ENCODE measurements at regions not wholly inside any gene's neighbourhood (a gene's known extent, or its start where the extent isn't known, plus 50 kb on each side); places are given as distances from the start of the nearest gene placed in this dataset.

DNA sequence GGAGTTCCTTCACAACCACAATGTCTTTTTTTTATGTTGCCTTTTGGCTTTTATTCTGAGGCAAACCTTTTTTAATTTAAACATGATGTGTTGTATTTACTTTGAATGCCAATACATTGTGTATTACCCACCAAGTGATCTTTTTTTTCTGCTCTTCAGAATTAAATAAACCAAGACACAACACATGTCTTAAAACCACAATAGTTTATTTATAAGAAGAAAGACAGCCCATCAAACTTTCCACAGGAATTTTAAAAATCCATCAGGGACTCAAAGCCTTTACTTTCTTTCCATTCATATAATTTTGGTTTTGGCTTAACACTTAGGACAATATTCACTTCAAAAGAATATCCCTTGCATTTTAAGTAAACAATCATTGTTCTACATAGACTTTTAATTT, 321.8 kb upstream of the MEF2C start:
- H3K27ac ChIP-seq (replicated peaks), result no peak overlapping the region
- TF ChIP-seq GABPA (IDR thresholded peaks at IDR 0.05; ENCODE audit: low read depth) (no peak), CTCF (IDR thresholded peaks at IDR 0.05; ENCODE audit: insufficient read depth, low read length) (no peak), POLR2AphosphoS5 (IDR thresholded peaks at IDR 0.05; ENCODE audit: low read depth) (no peak), SPI1 (IDR thresholded peaks at IDR 0.05; ENCODE audit: borderline replicate concordance, low read depth) (no peak), REST (IDR thresholded peaks at IDR 0.05; ENCODE audit: insufficient replicate concordance, low read depth) (no peak)
- no peak overlapping the region for H3K4me3 ChIP-seq (replicated peaks; ENCODE audit: insufficient read depth, low read length)
- no peak for DNase-seq (ENCODE audit: low read depth in 1 of 2, low spot score in 1 of 2)
- H3K27me3 ChIP-seq (ENCODE audit: insufficient read depth, poor library complexity, severe bottlenecking), result no peaks in the 10 kb centered on the region

DNA sequence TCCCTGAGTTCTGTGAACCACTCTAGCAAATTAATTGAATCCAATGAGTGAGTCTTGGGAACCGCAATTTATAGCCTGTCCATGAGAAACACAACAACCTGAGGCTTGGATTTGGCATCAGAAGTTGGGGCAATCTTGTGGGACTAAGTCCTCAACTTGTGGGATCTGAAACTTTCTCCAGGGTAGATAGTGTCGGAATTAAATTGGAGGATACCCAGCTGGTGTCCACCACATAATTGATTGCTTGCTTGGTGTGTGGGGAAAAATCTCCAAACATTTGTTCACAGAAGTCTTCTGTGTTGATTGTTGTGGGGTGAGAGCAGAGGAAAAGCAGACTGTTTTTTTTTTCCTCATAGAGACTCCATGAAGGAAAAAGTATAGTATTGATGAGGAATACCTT, 320.6 kb upstream of the MEF2C start:
- Histone ChIP-seq H3K4me3 (replicated peaks; ENCODE audit: insufficient read depth, low read length) (no peak overlapping the region), H3K27me3 (ENCODE audit: insufficient read depth, poor library complexity, severe bottlenecking) (no peaks in the 10 kb centered on the region), H3K27ac (replicated peaks) (no peak overlapping the region)
- TF ChIP-seq CTCF (IDR thresholded peaks at IDR 0.05; ENCODE audit: insufficient read depth, low read length) (no peak), POLR2AphosphoS5 (IDR thresholded peaks at IDR 0.05; ENCODE audit: low read depth) (no peak), GABPA (IDR thresholded peaks at IDR 0.05; ENCODE audit: low read depth) (no peak), SPI1 (IDR thresholded peaks at IDR 0.05; ENCODE audit: borderline replicate concordance, low read depth) (no peak), REST (IDR thresholded peaks at IDR 0.05; ENCODE audit: insufficient replicate concordance, low read depth) (no peak)
- no peak for DNase-seq (ENCODE audit: low read depth in 1 of 2, low spot score in 1 of 2)

GRCh38 chr5:89200899-89201298, 317.9 kb upstream of the MEF2C start:
- DNase-seq (ENCODE audit: low read depth in 1 of 2, low spot score in 1 of 2), result no peak
- H3K27me3 ChIP-seq (ENCODE audit: insufficient read depth, poor library complexity, severe bottlenecking), result no peaks in the 10 kb centered on the region
- no peak overlapping the region for H3K4me3 ChIP-seq (replicated peaks; ENCODE audit: insufficient read depth, low read length)
- no peak overlapping the region for H3K27ac ChIP-seq (replicated peaks)
- TF ChIP-seq REST (IDR thresholded peaks at IDR 0.05; ENCODE audit: insufficient replicate concordance, low read depth) (no peak), CTCF (IDR thresholded peaks at IDR 0.05; ENCODE audit: insufficient read depth, low read length) (no peak), POLR2AphosphoS5 (IDR thresholded peaks at IDR 0.05; ENCODE audit: low read depth) (no peak), SPI1 (IDR thresholded peaks at IDR 0.05; ENCODE audit: borderline replicate concordance, low read depth) (no peak), GABPA (IDR thresholded peaks at IDR 0.05; ENCODE audit: low read depth) (no peak)
